SK-N-SH (cell line): ENCODE measurements at regions not wholly inside any gene's neighbourhood (a gene's known extent, or its start where the extent isn't known, plus 50 kb on each side); places are given as distances from the start of the nearest gene placed in this dataset.

Source experiments
- CTCF ChIP-seq: fragments of 200-600 bp; sonication (generic); IDR thresholded peaks from 2 replicates; pipeline ENCODE4 v1.6.1; 2017; ENCODE audit warnings: antibody characterized with exemption, mild to moderate bottlenecking, moderate library complexity
- EZH2phosphoT487 ChIP-seq: fragments of 200-600 bp; sonication (generic); IDR thresholded peaks from 2 replicates; pipeline ENCODE4 v1.6.1; 2017; ENCODE audit warnings: low read depth, mixed run types, mild to moderate bottlenecking, antibody characterized with exemption, moderate library complexity, borderline replicate concordance
- GABPA ChIP-seq: IDR thresholded peaks from 2 replicates; pipeline ENCODE4 v1.4.0; 2012; ENCODE audit warnings: low read depth, mild to moderate bottlenecking

GRCh38 chr5:174612686-174613085 lies 111.7 kb upstream of the MSX2 start:
- TF ChIP-seq CTCF (no peak), GABPA (no peak), EZH2phosphoT487 (no peak)
